ENCODE measurements at regions not wholly inside any gene's neighbourhood (a gene's known extent, or its start where the extent isn't known, plus 50 kb on each side); places are given as distances from the start of the nearest gene placed in this dataset.
"Not testable (repeated sequence)": the region's sequence is repeated elsewhere in the genome, so short reads cannot be mapped to it uniquely, and the experiment has no call there.

DNA sequence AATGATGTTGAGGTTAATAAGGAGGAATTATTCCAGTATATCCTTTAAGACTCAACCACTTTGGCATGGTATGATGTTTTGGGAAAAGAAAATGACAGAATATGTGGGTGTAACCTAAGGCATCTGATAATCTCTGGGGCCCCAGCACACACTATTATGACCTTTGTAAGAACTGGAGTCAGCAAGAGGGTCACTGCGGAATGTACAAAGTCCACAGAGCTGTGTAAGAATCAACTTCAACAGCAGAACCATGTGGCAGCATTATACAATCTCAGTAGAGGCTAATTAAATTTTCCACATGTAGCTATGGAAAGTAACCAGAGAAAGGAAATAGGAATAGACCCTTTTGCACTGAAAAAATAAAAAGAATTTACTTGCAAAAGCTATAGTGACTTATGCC, 445.1 kb upstream of the UBE2E3 start:
- no peak overlapping the region for H3K4me3 ChIP-seq (replicated peaks; ENCODE audit: low read depth, low read length)
- no peak for TF ChIP-seq CTCF (IDR thresholded peaks at IDR 0.05; ENCODE audit: low read depth, low read length, missing control alignments)
- no peak for DNase-seq (ENCODE audit: extremely low read depth, low read depth)

GRCh38 chr2:180531787-180532186, 448.6 kb upstream of the UBE2E3 start:
- DNase-seq (ENCODE audit: extremely low read depth, low read depth); H3K4me3 ChIP-seq (replicated peaks; ENCODE audit: low read depth, low read length): not testable (repeated sequence)

DNA sequence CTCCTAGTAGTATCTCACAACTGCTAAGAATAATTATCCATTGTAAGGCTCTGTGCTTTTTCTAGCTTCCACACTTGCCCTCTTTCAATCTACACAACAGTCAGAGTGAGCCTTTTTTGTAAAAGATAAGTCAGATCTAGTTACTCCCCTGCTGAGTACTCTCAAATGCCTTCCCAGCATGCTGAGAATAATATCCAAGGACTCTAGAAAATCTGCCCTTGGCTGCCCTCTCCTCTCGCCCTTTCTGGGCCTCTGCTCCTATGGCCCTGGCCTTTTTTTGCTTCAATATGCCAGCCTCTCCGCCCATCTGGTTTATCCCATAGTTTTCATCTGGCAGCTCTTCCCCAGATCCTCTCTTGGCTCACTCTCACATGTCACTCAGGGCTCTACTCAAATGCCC, 455.9 kb upstream of the UBE2E3 start:
- no peak for TF ChIP-seq CTCF (IDR thresholded peaks at IDR 0.05; ENCODE audit: low read depth, low read length, missing control alignments)
- H3K4me3 ChIP-seq (replicated peaks; ENCODE audit: low read depth, low read length): no peak overlapping the region
- DNase-seq (ENCODE audit: extremely low read depth, low read depth): no peak

GRCh38 chr2:180523621-180524340, 456.6 kb upstream of the UBE2E3 start:
- no peak overlapping the region for H3K4me3 ChIP-seq (replicated peaks; ENCODE audit: low read depth, low read length)
- peak; percentile 75 for DNase-seq (ENCODE audit: extremely low read depth, low read depth)
- TF ChIP-seq CTCF (IDR thresholded peaks at IDR 0.05; ENCODE audit: low read depth, low read length, missing control alignments): no peak

DNA sequence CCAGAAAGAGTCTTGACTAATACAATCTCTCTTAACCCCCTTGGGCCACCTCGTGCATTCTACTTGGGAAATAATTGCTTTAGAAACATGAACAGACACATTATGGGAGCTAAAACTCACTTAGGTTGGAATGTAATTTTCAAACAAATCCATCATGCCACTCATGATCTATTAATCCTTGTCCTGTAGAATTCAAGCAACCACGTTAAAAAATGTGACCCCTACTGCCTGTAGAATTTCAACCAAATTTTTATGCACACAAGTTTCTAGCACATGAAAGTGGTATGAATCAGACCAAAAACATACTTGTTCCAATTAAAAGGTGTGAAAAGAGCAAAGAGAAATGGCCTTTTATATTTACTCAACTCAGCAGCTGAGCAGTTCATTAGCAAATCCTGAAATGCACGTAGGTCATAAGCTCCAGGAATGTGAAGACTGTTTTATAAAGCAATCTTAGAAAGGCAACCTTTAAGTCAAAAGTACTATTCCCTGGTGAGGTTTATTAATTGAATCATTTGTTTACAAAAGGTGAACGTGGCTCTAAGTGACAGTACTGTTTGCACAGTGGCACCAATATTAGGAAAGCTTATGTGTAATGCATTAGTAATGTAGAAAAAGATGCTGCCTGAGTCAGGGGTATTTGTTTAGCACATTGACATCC, 459.4 kb upstream of the UBE2E3 start:
- DNase-seq (ENCODE audit: extremely low read depth, low read depth): peak; percentile 14
- TF ChIP-seq CTCF (IDR thresholded peaks at IDR 0.05; ENCODE audit: low read depth, low read length, missing control alignments): no peak
- no peak overlapping the region for H3K4me3 ChIP-seq (replicated peaks; ENCODE audit: low read depth, low read length)

DNA sequence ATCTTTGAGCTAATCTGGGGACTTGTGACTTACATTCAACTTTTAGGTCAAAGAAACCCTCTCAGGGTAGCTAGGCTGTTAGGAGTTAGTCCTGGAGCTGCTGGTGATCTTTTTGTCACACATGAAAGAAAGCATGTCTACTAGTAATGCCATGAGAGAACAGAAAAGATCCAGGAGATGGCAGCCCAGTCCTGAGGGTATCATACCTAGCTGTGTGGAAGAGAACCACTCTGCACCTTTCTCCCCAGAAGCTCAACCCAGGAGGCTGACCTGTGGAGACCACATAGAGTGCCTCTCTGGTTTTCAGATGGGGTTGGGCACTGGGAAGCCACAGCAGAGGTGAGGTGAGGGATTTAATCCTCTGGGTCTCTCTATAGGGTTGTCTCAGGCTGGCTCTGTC, 460.2 kb upstream of the UBE2E3 start:
- H3K4me3 ChIP-seq (replicated peaks; ENCODE audit: low read depth, low read length): no peak overlapping the region
- TF ChIP-seq CTCF (IDR thresholded peaks at IDR 0.05; ENCODE audit: low read depth, low read length, missing control alignments): no peak
- DNase-seq (ENCODE audit: extremely low read depth, low read depth): no peak

DNA sequence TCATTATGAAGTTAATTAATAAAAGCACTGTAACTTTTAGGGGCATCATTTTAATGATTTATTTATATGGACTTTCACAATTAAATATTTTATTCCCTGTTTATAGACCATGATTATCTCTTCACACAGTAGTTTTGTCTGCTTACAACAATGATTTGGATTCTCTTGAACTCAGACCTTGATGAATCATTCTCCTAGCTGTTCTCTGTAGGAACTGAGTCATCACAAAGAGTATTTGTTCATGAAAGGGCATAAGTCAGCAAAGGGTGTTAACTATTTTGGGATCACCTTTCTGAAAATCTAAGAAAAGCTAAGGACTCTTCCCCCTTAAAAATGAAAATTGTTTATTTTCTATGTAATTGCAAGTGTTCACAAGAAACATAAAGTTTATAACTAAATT, 461.1 kb upstream of the UBE2E3 start:
- TF ChIP-seq CTCF (IDR thresholded peaks at IDR 0.05; ENCODE audit: low read depth, low read length, missing control alignments): no peak
- H3K4me3 ChIP-seq (replicated peaks; ENCODE audit: low read depth, low read length): no peak overlapping the region
- peak; percentile 19 for DNase-seq (ENCODE audit: extremely low read depth, low read depth)

Data from HFF-Myc (cell line).